ENCODE measurements at regions not wholly inside any gene's neighbourhood (a gene's known extent, or its start where the extent isn't known, plus 50 kb on each side); places are given as distances from the start of the nearest gene placed in this dataset.
"Not testable (repeated sequence)": the region's sequence is repeated elsewhere in the genome, so short reads cannot be mapped to it uniquely, and the experiment has no call there.

DNA sequence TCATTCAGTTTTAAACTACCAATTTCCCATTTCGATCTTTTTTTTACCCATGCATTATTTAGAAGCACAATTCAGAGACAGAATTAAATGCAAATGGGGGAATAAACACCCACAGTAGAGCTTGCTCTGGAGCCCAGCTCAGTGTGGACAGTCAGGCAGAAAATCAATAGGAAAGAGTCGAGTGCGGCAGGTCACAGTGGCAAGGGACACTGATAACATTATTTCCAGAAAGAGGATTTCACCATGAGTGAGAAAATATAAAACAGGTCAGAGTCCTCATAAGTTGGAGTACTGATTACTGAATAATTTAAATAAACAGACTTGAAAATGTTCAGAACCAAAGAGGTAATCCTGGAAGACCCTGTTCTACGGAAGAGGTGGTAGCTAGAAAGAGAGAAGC is 532.5 kb downstream of the CCSER2 start:
- DNase-seq = no peak

GRCh38 chr10:84862551-84862950 is 534.2 kb downstream of the CCSER2 start:
- DNase-seq = no peak

GRCh38 chr10:84863675-84864074 is 535.3 kb downstream of the CCSER2 start:
- DNase-seq = no peak

DNA sequence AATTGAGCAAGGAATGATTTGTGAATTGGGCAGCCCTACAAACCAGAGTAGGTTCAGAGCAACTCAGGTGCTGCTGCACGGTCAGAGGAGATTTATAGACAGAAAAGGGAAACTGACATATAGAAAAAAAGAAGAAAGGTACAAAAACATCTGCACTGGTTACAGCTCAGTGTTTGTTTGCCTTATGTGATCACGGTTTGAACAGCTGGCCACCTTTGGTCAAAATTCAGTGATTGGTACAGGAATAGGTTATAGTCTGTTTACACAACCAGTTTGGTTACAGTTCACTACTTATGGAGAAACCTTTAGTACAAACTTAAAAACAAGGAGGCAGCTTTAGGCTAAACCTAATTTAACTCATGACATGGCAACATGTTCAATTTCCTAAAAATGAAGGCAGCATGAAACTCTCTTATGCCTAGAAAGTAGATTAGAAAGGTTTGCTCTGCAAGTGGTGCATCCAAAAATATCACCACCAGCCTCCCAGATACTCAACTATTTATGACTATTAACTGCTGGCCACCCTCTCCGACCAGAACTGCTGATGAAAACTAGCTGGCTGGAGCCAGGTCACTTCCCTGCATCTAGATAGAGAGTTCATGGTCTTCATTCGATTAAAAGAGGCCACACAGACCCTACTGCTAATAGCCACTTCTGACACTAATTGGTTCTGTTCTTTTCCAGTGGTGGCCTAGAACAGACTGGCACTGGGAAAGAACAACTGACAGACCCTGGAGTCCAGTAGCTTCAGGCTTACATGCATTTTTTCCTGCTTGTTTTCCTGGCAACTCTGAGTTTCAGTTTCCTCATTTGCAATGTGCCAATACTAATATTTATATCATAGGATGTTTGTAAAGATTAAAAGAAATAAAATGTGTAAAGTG is 548.0 kb downstream of the CCSER2 start:
- no peak for DNase-seq

- DNase-seq = no peak
Observed at GRCh38 chr10:84879991-84880390, 551.6 kb downstream of the CCSER2 start.

- DNase-seq = not testable (repeated sequence)
Observed at GRCh38 chr10:84881696-84882095, 553.3 kb downstream of the CCSER2 start.

DNA sequence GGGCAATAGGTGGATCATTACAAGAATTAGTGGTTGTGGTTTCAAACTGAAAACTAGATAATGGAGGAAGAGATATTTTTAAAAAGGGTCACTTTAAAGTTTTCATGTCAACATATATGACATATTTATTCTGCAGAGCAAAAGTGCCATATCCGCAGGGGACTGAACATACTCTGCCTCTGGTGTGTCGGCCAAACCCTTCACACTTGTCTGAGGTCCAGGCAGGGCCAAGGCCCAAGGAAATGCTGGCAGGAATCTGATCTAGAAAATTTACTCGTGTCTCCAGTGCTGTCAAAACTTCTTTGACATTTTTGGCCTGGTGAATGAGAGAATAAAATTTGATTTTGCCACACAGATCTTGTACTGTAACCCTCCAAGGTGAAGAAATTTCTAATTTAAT is 562.3 kb downstream of the CCSER2 start:
- DNase-seq = no peak

DNA sequence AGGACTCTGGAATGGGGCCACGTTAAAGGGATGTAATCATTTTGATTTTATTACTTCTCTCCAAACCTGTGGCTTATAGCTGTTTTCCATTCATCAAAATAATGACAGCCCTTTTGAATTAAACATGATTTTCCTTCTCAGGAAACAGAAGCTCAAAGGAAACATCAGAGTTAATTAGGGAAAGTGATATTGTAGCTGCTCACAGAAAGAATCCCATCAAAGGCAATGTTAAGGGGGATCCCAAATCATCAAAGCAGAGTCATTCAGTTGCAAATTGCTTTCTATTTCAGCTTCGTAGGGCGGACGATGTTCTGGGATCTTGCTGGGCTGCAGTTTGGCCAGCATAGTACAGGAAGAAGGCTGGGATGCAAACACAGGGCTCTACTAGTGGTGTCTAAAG is 563.2 kb downstream of the CCSER2 start:
- no peak for DNase-seq

- DNase-seq = no peak
Observed at GRCh38 chr10:84895541-84895940, 567.2 kb downstream of the CCSER2 start.

DNA sequence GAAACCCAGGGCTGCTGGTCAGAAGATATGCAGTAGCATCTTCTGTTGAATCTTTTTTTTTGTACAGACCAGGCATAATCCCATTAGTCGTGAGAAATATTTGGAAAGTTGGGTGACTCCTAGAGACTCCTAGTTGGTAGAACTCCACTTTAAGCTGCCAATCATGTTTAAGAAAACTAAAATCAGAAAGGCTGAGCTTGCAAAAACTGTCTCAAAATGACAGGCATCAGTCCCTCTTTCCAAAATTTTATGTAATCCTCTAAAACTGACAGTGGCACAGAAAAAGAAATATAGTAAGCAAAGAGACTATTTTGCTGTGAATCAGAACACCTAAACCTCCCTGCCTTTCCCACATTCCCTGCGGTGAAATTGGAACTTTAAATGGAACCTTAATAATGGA is 568.5 kb downstream of the CCSER2 start:
- no peak for DNase-seq

DNA sequence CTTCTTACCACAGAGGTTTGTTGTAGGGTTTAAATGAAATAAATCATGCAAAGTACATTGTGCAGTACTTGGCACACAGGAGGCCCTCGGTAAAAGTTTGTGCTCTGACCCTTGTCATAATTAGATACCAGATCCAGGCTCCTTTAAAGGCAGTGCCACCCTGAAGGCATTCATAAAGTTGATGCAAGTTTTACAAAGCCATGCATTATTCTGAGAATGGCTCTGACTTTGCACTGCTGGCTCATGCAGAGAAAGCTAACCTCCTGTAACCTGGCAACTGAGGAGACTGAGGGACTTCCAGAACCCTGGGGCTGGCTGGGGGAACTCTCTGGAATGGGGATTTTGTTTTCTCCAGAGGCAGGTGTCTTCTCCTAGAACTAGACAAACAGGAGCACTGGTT is 570.9 kb downstream of the CCSER2 start:
- no peak for DNase-seq

- no peak for DNase-seq
Observed at GRCh38 chr10:84900141-84900540, 571.8 kb downstream of the CCSER2 start.

GRCh38 chr10:84901885-84902284 is 573.5 kb downstream of the CCSER2 start:
- DNase-seq = no peak

- no peak for DNase-seq
Observed at GRCh38 chr10:84902553-84902952, 574.2 kb downstream of the CCSER2 start.

DNA sequence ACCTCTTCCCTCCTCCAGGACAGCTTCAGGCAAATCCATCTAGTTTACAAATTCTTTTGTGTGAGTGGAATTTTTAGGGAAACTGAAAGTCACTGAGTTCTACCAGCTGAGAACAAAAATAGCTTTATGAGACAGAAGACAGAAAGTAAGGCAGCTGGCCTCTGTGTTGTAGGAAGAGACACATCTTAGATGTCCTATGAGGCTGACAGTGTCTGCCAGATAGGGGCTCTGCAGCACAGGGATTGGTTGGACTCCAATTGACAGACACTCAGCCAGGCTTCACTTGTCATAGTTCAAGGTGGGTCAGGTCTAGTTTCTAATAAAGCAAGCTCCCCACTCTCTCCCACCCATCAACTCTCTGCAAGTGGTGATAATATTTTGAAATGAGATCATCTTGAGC is 574.9 kb downstream of the CCSER2 start:
- no peak for DNase-seq

DNA sequence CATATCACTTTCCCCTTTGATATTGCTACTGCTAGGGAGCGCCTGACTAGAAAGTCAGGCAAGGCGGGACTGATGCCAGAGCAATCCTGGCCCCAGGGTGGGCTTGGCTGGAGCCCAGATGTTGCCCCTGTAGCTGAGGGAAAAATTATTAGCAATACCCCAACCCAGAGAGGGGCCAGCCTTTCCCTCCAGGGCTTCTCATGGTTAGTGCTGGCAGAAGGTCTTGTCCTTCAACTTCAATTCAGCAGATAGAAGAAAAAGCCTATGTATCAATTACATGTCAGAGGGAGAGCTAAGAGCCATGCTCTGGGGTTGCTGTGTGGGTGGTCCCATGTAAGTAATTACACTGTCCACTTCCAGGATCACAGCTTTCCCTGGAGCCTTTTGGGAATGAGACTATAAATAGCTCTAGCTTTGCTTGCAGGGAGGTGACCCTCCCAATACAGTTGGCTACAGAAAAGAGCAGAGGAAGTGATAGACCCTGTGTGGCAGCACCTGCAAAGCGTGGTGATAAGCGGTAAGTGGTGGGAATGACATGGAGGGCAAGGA is 579.1 kb downstream of the CCSER2 start:
- peak; percentile 26 for DNase-seq

DNA sequence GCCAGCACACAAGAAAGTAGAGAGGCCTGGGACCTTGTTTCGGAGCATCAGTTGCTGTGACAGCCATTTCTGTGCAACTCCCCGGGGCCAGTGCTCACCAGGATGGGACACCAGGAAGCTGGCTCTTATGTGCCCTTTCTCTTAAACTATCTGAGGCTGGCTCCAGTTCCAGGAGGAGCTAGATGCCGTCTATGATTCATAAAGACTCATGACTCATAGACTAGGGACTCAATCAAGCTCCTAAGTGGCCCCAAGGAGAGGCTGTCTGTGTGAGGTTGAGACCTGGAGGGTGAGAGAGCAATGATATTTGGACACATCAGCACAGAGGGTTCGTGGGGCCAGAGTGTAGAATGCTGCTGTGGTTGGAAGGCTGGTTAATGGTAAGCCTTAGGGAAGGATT is 580.1 kb downstream of the CCSER2 start:
- no peak for DNase-seq

DNA sequence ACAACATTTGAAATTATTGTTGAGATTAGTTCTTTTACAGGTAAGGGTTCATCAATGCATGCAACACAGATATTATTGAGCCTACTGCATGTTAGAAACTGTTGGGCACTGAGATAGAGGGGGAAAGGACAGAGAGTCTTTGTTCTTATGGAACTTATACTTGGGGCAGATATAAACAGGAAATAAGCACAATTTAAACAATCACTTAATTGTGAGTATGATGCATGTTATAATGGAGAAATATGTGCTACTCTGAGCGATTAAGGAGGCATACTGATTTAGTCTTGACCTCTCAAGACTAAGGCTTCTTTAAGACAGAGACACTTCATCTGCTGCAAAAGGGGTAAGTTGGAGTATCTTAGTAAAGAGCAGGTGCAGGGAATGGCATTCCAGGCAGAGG is 593.3 kb downstream of the CCSER2 start:
- DNase-seq = no peak

- DNase-seq = no peak
Observed at GRCh38 chr10:84924131-84924530, 595.7 kb downstream of the CCSER2 start.

DNA sequence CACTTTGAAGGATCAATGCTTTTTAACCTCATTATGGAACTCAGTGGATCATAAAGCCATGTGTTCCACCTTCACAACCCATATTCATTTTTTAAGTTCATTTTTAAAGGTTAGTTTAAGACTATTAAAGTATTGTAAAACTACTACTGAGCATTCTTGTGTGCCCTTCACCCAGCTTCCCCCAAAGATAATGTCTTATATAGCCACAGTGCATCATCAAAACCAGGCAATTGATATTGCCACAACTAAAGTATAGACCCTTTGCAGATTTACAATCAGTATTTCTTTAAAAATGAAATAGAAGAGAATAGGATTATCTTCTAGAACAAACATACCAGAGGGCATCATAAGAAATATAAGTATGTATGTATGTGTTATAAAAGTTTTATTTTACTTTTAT is 597.1 kb downstream of the CCSER2 start:
- DNase-seq = no peak

GRCh38 chr10:84933402-84933801 is 605.0 kb downstream of the CCSER2 start:
- DNase-seq = no peak

DNA sequence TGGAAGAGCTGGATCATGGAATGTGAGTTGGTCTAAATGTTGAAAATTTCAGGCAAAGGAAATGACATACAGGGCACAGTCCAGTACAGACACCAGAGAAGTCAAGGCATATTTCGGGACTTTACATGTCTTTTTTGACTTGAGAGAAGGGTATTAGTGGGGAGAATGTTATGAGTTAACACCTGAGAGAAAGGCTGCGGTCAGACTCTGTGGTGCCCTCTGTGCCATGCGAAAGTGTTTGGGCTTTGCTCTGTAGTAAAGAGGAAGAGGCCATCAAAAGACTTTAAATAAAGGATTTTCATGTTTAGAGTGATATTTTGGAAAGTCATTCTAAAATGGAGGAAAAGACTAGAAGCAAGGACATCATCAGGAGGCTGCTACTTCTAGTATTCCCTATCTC is 607.4 kb downstream of the CCSER2 start:
- no peak for DNase-seq

GRCh38 chr10:84938117-84938905 is 609.9 kb downstream of the CCSER2 start:
- no peak for DNase-seq
